Lower lobe of right lung (tissue), 2 donors: ENCODE measurements at regions not wholly inside any gene's neighbourhood (a gene's known extent, or its start where the extent isn't known, plus 50 kb on each side); places are given as distances from the start of the nearest gene placed in this dataset.

Source experiments
- ATAC-seq, 2 donors: fragments of 200-7000 bp; cut with Tn5 transposase; one replicate each; pipeline ENCODE4 v1.9.1; 2020 to 2022; ENCODE audit warnings: mild to moderate bottlenecking in 2 of 2, moderate library complexity in 2 of 2
- DNase-seq: peaks from one replicate; pipeline ENCODE4 v3.0.0-alpha.2; 2020
- H3K27ac ChIP-seq: fragments of 200-600 bp; one replicate; pipeline ENCODE4 v1.8.0; 2022
- H3K27me3 ChIP-seq: fragments of 200-600 bp; one replicate; pipeline ENCODE4 v1.8.0; 2022; ENCODE audit warnings: low read depth
- H3K36me3 ChIP-seq: fragments of 200-600 bp; one replicate; pipeline ENCODE4 v1.8.0; 2022; ENCODE audit warnings: mild to moderate bottlenecking
- H3K4me1 ChIP-seq: fragments of 200-600 bp; one replicate; pipeline ENCODE4 v1.8.0; 2022
- H3K4me3 ChIP-seq: fragments of 200-600 bp; one replicate; pipeline ENCODE4 v1.8.0; 2022; ENCODE audit warnings: mild to moderate bottlenecking
- H3K9me3 ChIP-seq: fragments of 200-600 bp; one replicate; pipeline ENCODE4 v1.8.0; 2022
- CTCF ChIP-seq: fragments of 200-600 bp; IDR thresholded peaks from one replicate; pipeline ENCODE4 v1.8.0; 2022; ENCODE audit warnings: antibody characterized with exemption, mild to moderate bottlenecking
- intact Hi-C: fragments of 100-400 bp; cut with DNase I; formaldehyde crosslinking; loops from one replicate; pipeline ENCODE4 v1.11.0; 2022
- donor health status: DM: no; HTN: yes; CAD: no; lungs with severe emphysema.

GRCh38 chr5:88661806-88662207 lies 221.2 kb downstream of the MEF2C start:
- intact Hi-C loops: no loop called here
- Histone ChIP-seq H3K36me3 (no peaks in the 10 kb centered on the region), H3K4me3 (no peak overlapping the region), H3K4me1 (peaks cover 25% of the 10 kb centered on the region), H3K27me3 (peaks cover 90% of the 10 kb centered on the region), H3K27ac (no peak overlapping the region), H3K9me3 (no peaks in the 10 kb centered on the region)
- TF ChIP-seq CTCF: no peak
- DNase-seq: no peak
- no peak for ATAC-seq

- no peak for DNase-seq
- H3K4me1 ChIP-seq: peaks cover 19% of the 10 kb centered on the region
- H3K36me3 ChIP-seq: no peaks in the 10 kb centered on the region
- H3K27me3 ChIP-seq: peaks cover 84% of the 10 kb centered on the region
- peak; percentile 62 to 73 for ATAC-seq
- intact Hi-C loops: no loop called here
- no peak for TF ChIP-seq CTCF
- H3K9me3 ChIP-seq: no peaks in the 10 kb centered on the region
- peak overlapping the region; percentile 36 for H3K4me3 ChIP-seq
- H3K27ac ChIP-seq: no peak overlapping the region
These were observed 221.8 kb downstream of the MEF2C start for GRCh38 chr5:88660947-88661805.

- ATAC-seq (peak; percentile 23 to 41), DNase-seq (no peak)
- TF ChIP-seq CTCF: no peak
- Histone ChIP-seq H3K4me3 (peak overlapping the region; percentile 36), H3K9me3 (no peaks in the 10 kb centered on the region), H3K27ac (no peak overlapping the region), H3K4me1 (peaks cover 16% of the 10 kb centered on the region), H3K27me3 (peaks cover 76% of the 10 kb centered on the region), H3K36me3 (no peaks in the 10 kb centered on the region)
- intact Hi-C loops: no loop called here
These were observed 222.6 kb downstream of the MEF2C start for GRCh38 chr5:88660264-88660946.

- no peak overlapping the region for H3K27ac ChIP-seq
- peaks cover 16% of the 10 kb centered on the region for H3K4me1 ChIP-seq
- H3K4me3 ChIP-seq: no peak overlapping the region
- H3K27me3 ChIP-seq: peaks cover 72% of the 10 kb centered on the region
- DNase-seq (no peak), ATAC-seq (no peak)
- TF ChIP-seq CTCF: no peak
- H3K9me3 ChIP-seq: no peaks in the 10 kb centered on the region
- H3K36me3 ChIP-seq: no peaks in the 10 kb centered on the region
- intact Hi-C loops: no loop called here
These were observed 223.3 kb downstream of the MEF2C start for GRCh38 chr5:88659529-88660263.

- Histone ChIP-seq H3K4me3 (no peak overlapping the region), H3K4me1 (peaks cover 16% of the 10 kb centered on the region), H3K9me3 (no peaks in the 10 kb centered on the region), H3K27ac (no peak overlapping the region), H3K27me3 (peaks cover 67% of the 10 kb centered on the region), H3K36me3 (no peaks in the 10 kb centered on the region)
- DNase-seq (no peak), ATAC-seq (no peak)
- TF ChIP-seq CTCF: no peak
- intact Hi-C loops: no loop called here
These were observed 224.1 kb downstream of the MEF2C start for GRCh38 chr5:88658886-88659285.
